GM19035 (cell line): ENCODE measurements at regions not wholly inside any gene's neighbourhood (a gene's known extent, or its start where the extent isn't known, plus 50 kb on each side); places are given as distances from the start of the nearest gene placed in this dataset.
"Not testable (repeated sequence)": the region's sequence is repeated elsewhere in the genome, so short reads cannot be mapped to it uniquely, and the experiment has no call there.

Source experiments
- ATAC-seq: cut with Tn5 transposase; IDR thresholded peaks from one replicate; pipeline ENCODE4 v1.9.1; 2021; ENCODE audit not compliant: unreplicated experiment

GRCh38 chrY:25973746-25974145, 351.8 kb downstream of the CDY1 start:
- not testable (repeated sequence) for ATAC-seq

GRCh38 chrY:25987720-25988119, 365.8 kb downstream of the CDY1 start:
- not testable (repeated sequence) for ATAC-seq

GRCh38 chrY:25999848-26000247, 377.9 kb downstream of the CDY1 start:
- ATAC-seq, result not testable (repeated sequence)

GRCh38 chrY:26047365-26047764, 425.4 kb downstream of the CDY1 start:
- not testable (repeated sequence) for ATAC-seq

GRCh38 chrY:26057949-26058348, 436.0 kb downstream of the CDY1 start:
- ATAC-seq, result not testable (repeated sequence)

- not testable (repeated sequence) for ATAC-seq
Measured at GRCh38 chrY:26059229-26059628, 437.3 kb downstream of the CDY1 start.

- ATAC-seq, result peak; percentile 81
Measured at GRCh38 chrY:26073167-26073566, 451.2 kb downstream of the CDY1 start.

- ATAC-seq, result not testable (repeated sequence)
Measured at GRCh38 chrY:26079433-26079832, 457.5 kb downstream of the CDY1 start.

GRCh38 chrY:26081266-26081665, 459.3 kb downstream of the CDY1 start:
- ATAC-seq, result not testable (repeated sequence)

GRCh38 chrY:26087153-26087552, 465.2 kb downstream of the CDY1 start:
- ATAC-seq, result not testable (repeated sequence)
